HepG2 (cell line): ENCODE measurements at regions not wholly inside any gene's neighbourhood (a gene's known extent, or its start where the extent isn't known, plus 50 kb on each side); places are given as distances from the start of the nearest gene placed in this dataset.

Experiments
- FOSL2 ChIP-seq: sonication (generic); formaldehyde crosslinking; IDR thresholded peaks from 2 replicates; pipeline ENCODE4 v1.4.0; 2020; ENCODE audit warnings: missing genetic modification reagents
- HDAC1 ChIP-seq: sonication (generic); formaldehyde crosslinking; IDR thresholded peaks from 2 replicates; pipeline ENCODE4 v1.5.1; 2020; ENCODE audit warnings: mild to moderate bottlenecking, missing genetic modification reagents
- MXD4 ChIP-seq: IDR thresholded peaks from 2 replicates; pipeline ENCODE4 v1.6.1; 2016; ENCODE audit warnings: mild to moderate bottlenecking, missing biosample characterization, missing genetic modification reagents
- NBN ChIP-seq: fragments of 450-650 bp; conservative IDR thresholded peaks from 2 replicates; pipeline ENCODE4 v1.6.1; 2017
- POLR2AphosphoS2 ChIP-seq: IDR thresholded peaks from 2 replicates; pipeline ENCODE4 v1.6.1; 2011; ENCODE audit warnings: low read depth, low read length, improper control_type of control experiment
- SIN3A ChIP-seq: IDR thresholded peaks from 2 replicates; pipeline ENCODE4 v1.6.1; 2011; ENCODE audit warnings: low read depth, mild to moderate bottlenecking, control low read depth, low read length, borderline replicate concordance
- SUZ12 ChIP-seq: fragments of 150-350 bp; IDR thresholded peaks from 2 replicates; pipeline ENCODE4 v1.6.1; 2014; ENCODE audit warnings: low read depth, low read length
- TCF7L2 ChIP-seq: IDR thresholded peaks from 2 replicates; pipeline ENCODE4 v1.6.1; 2011; ENCODE audit warnings: mild to moderate bottlenecking, low read depth, low read length, moderate library complexity
- TFE3 ChIP-seq: IDR thresholded peaks from 2 replicates; pipeline ENCODE4 v1.6.1; 2016
- ZNF264 ChIP-seq: sonication (generic); formaldehyde crosslinking; IDR thresholded peaks from 2 replicates; pipeline ENCODE4 v1.4.0; 2020; ENCODE audit warnings: missing genetic modification reagents
- ZNF543 ChIP-seq: sonication (generic); formaldehyde crosslinking; IDR thresholded peaks from 2 replicates; pipeline ENCODE4 v1.4.0; 2020; ENCODE audit warnings: mild to moderate bottlenecking, missing genetic modification reagents
- TF ChIP-seq, protein P1 (sequence below): sonication (generic); formaldehyde crosslinking; IDR thresholded peaks from 2 replicates; pipeline ENCODE4 v1.4.0; 2020; ENCODE audit warnings: missing genetic modification reagents

GRCh38 chr12:114917307-114917706, 233.3 kb upstream of the TBX3 start:
- TF ChIP-seq, protein P1, sequence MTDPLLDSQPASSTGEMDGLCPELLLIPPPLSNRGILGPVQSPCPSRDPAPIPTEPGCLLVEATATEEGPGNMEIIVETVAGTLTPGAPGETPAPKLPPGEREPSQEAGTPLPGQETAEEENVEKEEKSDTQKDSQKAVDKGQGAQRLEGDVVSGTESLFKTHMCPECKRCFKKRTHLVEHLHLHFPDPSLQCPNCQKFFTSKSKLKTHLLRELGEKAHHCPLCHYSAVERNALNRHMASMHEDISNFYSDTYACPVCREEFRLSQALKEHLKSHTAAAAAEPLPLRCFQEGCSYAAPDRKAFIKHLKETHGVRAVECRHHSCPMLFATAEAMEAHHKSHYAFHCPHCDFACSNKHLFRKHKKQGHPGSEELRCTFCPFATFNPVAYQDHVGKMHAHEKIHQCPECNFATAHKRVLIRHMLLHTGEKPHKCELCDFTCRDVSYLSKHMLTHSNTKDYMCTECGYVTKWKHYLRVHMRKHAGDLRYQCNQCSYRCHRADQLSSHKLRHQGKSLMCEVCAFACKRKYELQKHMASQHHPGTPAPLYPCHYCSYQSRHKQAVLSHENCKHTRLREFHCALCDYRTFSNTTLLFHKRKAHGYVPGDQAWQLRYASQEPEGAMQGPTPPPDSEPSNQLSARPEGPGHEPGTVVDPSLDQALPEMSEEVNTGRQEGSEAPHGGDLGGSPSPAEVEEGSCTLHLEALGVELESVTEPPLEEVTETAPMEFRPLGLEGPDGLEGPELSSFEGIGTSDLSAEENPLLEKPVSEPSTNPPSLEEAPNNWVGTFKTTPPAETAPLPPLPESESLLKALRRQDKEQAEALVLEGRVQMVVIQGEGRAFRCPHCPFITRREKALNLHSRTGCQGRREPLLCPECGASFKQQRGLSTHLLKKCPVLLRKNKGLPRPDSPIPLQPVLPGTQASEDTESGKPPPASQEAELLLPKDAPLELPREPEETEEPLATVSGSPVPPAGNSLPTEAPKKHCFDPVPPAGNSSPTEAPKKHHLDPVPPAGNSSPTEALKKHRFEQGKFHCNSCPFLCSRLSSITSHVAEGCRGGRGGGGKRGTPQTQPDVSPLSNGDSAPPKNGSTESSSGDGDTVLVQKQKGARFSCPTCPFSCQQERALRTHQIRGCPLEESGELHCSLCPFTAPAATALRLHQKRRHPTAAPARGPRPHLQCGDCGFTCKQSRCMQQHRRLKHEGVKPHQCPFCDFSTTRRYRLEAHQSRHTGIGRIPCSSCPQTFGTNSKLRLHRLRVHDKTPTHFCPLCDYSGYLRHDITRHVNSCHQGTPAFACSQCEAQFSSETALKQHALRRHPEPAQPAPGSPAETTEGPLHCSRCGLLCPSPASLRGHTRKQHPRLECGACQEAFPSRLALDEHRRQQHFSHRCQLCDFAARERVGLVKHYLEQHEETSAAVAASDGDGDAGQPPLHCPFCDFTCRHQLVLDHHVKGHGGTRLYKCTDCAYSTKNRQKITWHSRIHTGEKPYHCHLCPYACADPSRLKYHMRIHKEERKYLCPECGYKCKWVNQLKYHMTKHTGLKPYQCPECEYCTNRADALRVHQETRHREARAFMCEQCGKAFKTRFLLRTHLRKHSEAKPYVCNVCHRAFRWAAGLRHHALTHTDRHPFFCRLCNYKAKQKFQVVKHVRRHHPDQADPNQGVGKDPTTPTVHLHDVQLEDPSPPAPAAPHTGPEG, result no peak
- no peak for TF ChIP-seq POLR2AphosphoS2
- TF ChIP-seq FOSL2 (CRISPR knock-in tag), result no peak
- TF ChIP-seq NBN, result no peak
- no peak for TF ChIP-seq SIN3A
- TF ChIP-seq TCF7L2, result no peak
- TF ChIP-seq MXD4 (CRISPR knock-in tag), result no peak
- TF ChIP-seq TFE3 (CRISPR knock-in tag), result no peak
- no peak for TF ChIP-seq ZNF264
- TF ChIP-seq SUZ12, result no peak
- TF ChIP-seq HDAC1, result no peak
- TF ChIP-seq ZNF543 (CRISPR knock-in tag), result no peak
